ENCODE measurements at regions not wholly inside any gene's neighbourhood (a gene's known extent, or its start where the extent isn't known, plus 50 kb on each side); places are given as distances from the start of the nearest gene placed in this dataset.

- ATAC-seq (no peak), DNase-seq (no peak)
- Mint-ChIP-seq H3K36me3 (ENCODE audit: low read depth) (no peaks in the 10 kb centered on the region), H3K27me3 (peaks cover 14% of the 10 kb centered on the region), H3K4me1 (no peaks in the 10 kb centered on the region), H3K4me3 (no peak overlapping the region), H3K27ac (no peak overlapping the region)
- no peaks in the 10 kb centered on the region for H3K9me3 ChIP-seq (ENCODE audit: control insufficient read depth, low read length, poor library complexity, severe bottlenecking)
Observed at GRCh38 chr1:97013136-97013535, 291.6 kb downstream of the PTBP2 start.

GRCh38 chr1:97013941-97014340 lies 292.4 kb downstream of the PTBP2 start:
- H3K9me3 ChIP-seq (ENCODE audit: control insufficient read depth, low read length, poor library complexity, severe bottlenecking), result no peaks in the 10 kb centered on the region
- Mint-ChIP-seq H3K36me3 (ENCODE audit: low read depth) (no peaks in the 10 kb centered on the region), H3K4me3 (no peak overlapping the region), H3K27me3 (peaks cover 22% of the 10 kb centered on the region), H3K4me1 (no peaks in the 10 kb centered on the region), H3K27ac (no peak overlapping the region)
- DNase-seq, result no peak
- ATAC-seq, result no peak

GRCh38 chr1:97014426-97014825 lies 292.8 kb downstream of the PTBP2 start:
- H3K27me3 Mint-ChIP-seq, result peaks cover 21% of the 10 kb centered on the region
- no peaks in the 10 kb centered on the region for H3K4me1 Mint-ChIP-seq
- H3K9me3 ChIP-seq (ENCODE audit: control insufficient read depth, low read length, poor library complexity, severe bottlenecking), result no peaks in the 10 kb centered on the region
- DNase-seq (no peak), ATAC-seq (no peak)
- no peaks in the 10 kb centered on the region for H3K36me3 Mint-ChIP-seq (ENCODE audit: low read depth)
- no peak overlapping the region for H3K27ac Mint-ChIP-seq
- no peak overlapping the region for H3K4me3 Mint-ChIP-seq

GRCh38 chr1:97017895-97018294 lies 296.3 kb downstream of the PTBP2 start:
- ATAC-seq, result no peak
- Mint-ChIP-seq H3K27ac (no peak overlapping the region), H3K4me3 (no peak overlapping the region), H3K4me1 (no peaks in the 10 kb centered on the region), H3K36me3 (ENCODE audit: low read depth) (no peaks in the 10 kb centered on the region), H3K27me3 (peaks cover 9% of the 10 kb centered on the region)
- H3K9me3 ChIP-seq (ENCODE audit: control insufficient read depth, low read length, poor library complexity, severe bottlenecking), result no peaks in the 10 kb centered on the region
- no peak for DNase-seq
